8988T (cell line): ENCODE measurements at regions not wholly inside any gene's neighbourhood (a gene's known extent, or its start where the extent isn't known, plus 50 kb on each side); places are given as distances from the start of the nearest gene placed in this dataset.
"Not testable (repeated sequence)": the region's sequence is repeated elsewhere in the genome, so short reads cannot be mapped to it uniquely, and the experiment has no call there.

Source experiments
- DNase-seq: peaks from one replicate; pipeline ENCODE4 v3.0.0; 2011

GRCh38 chr7:155932324-155932723 is 120.1 kb upstream of the SHH start:
- DNase-seq: not testable (repeated sequence)

GRCh38 chr7:155931396-155932085 is 119.3 kb upstream of the SHH start:
- DNase-seq: no peak

GRCh38 chr7:155930527-155930926 is 118.3 kb upstream of the SHH start:
- no peak for DNase-seq

- no peak for DNase-seq
Measured at GRCh38 chr7:155930061-155930460, 117.8 kb upstream of the SHH start.

GRCh38 chr7:155928583-155928982 is 116.3 kb upstream of the SHH start:
- DNase-seq: no peak

GRCh38 chr7:155927905-155928304 is 115.6 kb upstream of the SHH start:
- no peak for DNase-seq

GRCh38 chr7:155925682-155926081 is 113.4 kb upstream of the SHH start:
- DNase-seq: no peak

GRCh38 chr7:155922067-155922816 is 110.0 kb upstream of the SHH start:
- no peak for DNase-seq

GRCh38 chr7:155921804-155922066 is 109.5 kb upstream of the SHH start:
- DNase-seq: no peak

- no peak for DNase-seq
Measured at GRCh38 chr7:155921086-155921803, 109.0 kb upstream of the SHH start.

- DNase-seq: no peak
Measured at GRCh38 chr7:155920068-155920461, 107.8 kb upstream of the SHH start.

- DNase-seq: no peak
Measured at GRCh38 chr7:155919391-155920067, 107.3 kb upstream of the SHH start.

- DNase-seq: no peak
Measured at GRCh38 chr7:155918720-155919390, 106.6 kb upstream of the SHH start.

- no peak for DNase-seq
Measured at GRCh38 chr7:155917836-155918430, 105.7 kb upstream of the SHH start.

GRCh38 chr7:155916926-155917655 is 104.8 kb upstream of the SHH start:
- no peak for DNase-seq

GRCh38 chr7:155914341-155914740 is 102.1 kb upstream of the SHH start:
- DNase-seq: no peak

- no peak for DNase-seq
Measured at GRCh38 chr7:155913719-155914118, 101.5 kb upstream of the SHH start.

- no peak for DNase-seq
Measured at GRCh38 chr7:155913291-155913690, 101.0 kb upstream of the SHH start.

- DNase-seq: no peak
Measured at GRCh38 chr7:155911471-155912105, 99.3 kb upstream of the SHH start.

- DNase-seq: no peak
Measured at GRCh38 chr7:155908385-155908784, 96.1 kb upstream of the SHH start.

- DNase-seq: no peak
Measured at GRCh38 chr7:155907450-155908200, 95.4 kb upstream of the SHH start.
